WTC11 (cell line): ENCODE measurements at regions not wholly inside any gene's neighbourhood (a gene's known extent, or its start where the extent isn't known, plus 50 kb on each side); places are given as distances from the start of the nearest gene placed in this dataset.

Source experiments
- CTCF ChIP-seq: fragments of 200-600 bp; IDR thresholded peaks from 2 replicates; pipeline ENCODE4 v1.8.0; 2022; ENCODE audit warnings: antibody characterized with exemption
- TF ChIP-seq, protein P1 (sequence below): sonication (generic); formaldehyde crosslinking; IDR thresholded peaks from 2 replicates; pipeline ENCODE4 v1.8.0; 2022; ENCODE audit warnings: mild to moderate bottlenecking, missing genetic modification reagents

GRCh38 chr4:116702949-116703348, 382.4 kb downstream of the TRAM1L1 start:
- TF ChIP-seq, protein P1, sequence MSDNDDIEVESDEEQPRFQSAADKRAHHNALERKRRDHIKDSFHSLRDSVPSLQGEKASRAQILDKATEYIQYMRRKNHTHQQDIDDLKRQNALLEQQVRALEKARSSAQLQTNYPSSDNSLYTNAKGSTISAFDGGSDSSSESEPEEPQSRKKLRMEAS (CRISPR knock-in tag): no peak
- TF ChIP-seq CTCF: no peak
